ENCODE measurements at regions not wholly inside any gene's neighbourhood (a gene's known extent, or its start where the extent isn't known, plus 50 kb on each side); places are given as distances from the start of the nearest gene placed in this dataset.

- no peak for DNase-seq
- Histone ChIP-seq H3K36me3 (no peaks in the 10 kb centered on the region), H3K4me1 (no peaks in the 10 kb centered on the region), H3K4me3 (no peak overlapping the region), H3K9me3 (no peaks in the 10 kb centered on the region), H3K27ac (no peak overlapping the region), H3K27me3 (no peaks in the 10 kb centered on the region)
- intact Hi-C loops (cut with DNase I; ENCODE audit: low total_unique reads) = no loop called here
- TF ChIP-seq, protein P1, sequence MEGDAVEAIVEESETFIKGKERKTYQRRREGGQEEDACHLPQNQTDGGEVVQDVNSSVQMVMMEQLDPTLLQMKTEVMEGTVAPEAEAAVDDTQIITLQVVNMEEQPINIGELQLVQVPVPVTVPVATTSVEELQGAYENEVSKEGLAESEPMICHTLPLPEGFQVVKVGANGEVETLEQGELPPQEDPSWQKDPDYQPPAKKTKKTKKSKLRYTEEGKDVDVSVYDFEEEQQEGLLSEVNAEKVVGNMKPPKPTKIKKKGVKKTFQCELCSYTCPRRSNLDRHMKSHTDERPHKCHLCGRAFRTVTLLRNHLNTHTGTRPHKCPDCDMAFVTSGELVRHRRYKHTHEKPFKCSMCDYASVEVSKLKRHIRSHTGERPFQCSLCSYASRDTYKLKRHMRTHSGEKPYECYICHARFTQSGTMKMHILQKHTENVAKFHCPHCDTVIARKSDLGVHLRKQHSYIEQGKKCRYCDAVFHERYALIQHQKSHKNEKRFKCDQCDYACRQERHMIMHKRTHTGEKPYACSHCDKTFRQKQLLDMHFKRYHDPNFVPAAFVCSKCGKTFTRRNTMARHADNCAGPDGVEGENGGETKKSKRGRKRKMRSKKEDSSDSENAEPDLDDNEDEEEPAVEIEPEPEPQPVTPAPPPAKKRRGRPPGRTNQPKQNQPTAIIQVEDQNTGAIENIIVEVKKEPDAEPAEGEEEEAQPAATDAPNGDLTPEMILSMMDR (IDR thresholded peaks at IDR 0.05) = no peak
Observed at GRCh38 chr6:100234625-100235024, 230.1 kb downstream of the SIM1 start.

GRCh38 chr6:100232781-100233573 lies 231.7 kb downstream of the SIM1 start:
- H3K27me3 ChIP-seq = no peaks in the 10 kb centered on the region
- H3K36me3 ChIP-seq = no peaks in the 10 kb centered on the region
- intact Hi-C loops (cut with DNase I; ENCODE audit: low total_unique reads) = no loop called here
- no peak for DNase-seq
- no peaks in the 10 kb centered on the region for H3K9me3 ChIP-seq
- peaks cover 0 to 3% (median 0%) of the 10 kb centered on the region in 4 donors for H3K4me1 ChIP-seq
- no peak overlapping the region for H3K27ac ChIP-seq
- no peak overlapping the region for H3K4me3 ChIP-seq
- TF ChIP-seq, protein P1 (IDR thresholded peaks at IDR 0.05) = no peak

DNA sequence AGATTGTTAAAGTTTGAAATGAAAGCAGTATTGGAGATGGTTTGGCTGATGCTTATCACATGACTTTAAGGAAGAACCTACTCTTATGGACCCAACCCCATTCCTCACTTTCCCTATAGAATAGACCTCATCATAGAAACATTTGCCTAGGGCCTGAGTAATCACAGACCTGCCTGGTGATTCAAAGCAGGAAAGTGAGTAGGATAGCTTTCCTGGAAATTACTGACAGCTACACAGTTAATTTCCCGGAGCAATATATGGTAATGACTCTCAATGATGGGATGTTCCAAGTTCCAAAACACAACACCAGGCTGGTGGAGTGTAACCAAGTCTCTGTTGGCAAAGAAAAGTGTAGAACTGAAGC lies 233.8 kb downstream of the SIM1 start:
- Histone ChIP-seq H3K4me1 (peaks cover 0 to 3% (median 0%) of the 10 kb centered on the region in 4 donors), H3K27me3 (no peaks in the 10 kb centered on the region), H3K9me3 (no peaks in the 10 kb centered on the region), H3K27ac (no peak overlapping the region), H3K36me3 (no peaks in the 10 kb centered on the region), H3K4me3 (no peak overlapping the region)
- DNase-seq = no peak
- intact Hi-C loops (cut with DNase I; ENCODE audit: low total_unique reads) = no loop called here
- TF ChIP-seq, protein P1 (IDR thresholded peaks at IDR 0.05) = no peak

- Histone ChIP-seq H3K27me3 (no peaks in the 10 kb centered on the region), H3K36me3 (no peaks in the 10 kb centered on the region), H3K4me1 (peaks cover 0 to 3% (median 0%) of the 10 kb centered on the region in 4 donors), H3K27ac (no peak overlapping the region), H3K4me3 (no peak overlapping the region), H3K9me3 (no peaks in the 10 kb centered on the region)
- DNase-seq = no peak
- TF ChIP-seq, protein P1 (IDR thresholded peaks at IDR 0.05) = no peak
- intact Hi-C loops (cut with DNase I; ENCODE audit: low total_unique reads) = no loop called here
Observed at GRCh38 chr6:100230115-100230952, 234.4 kb downstream of the SIM1 start.

- Histone ChIP-seq H3K27ac (peak overlapping the region in 1 of 2 donors; percentile 52), H3K36me3 (no peaks in the 10 kb centered on the region), H3K4me3 (peak overlapping the region; percentile 49 to 56), H3K27me3 (no peaks in the 10 kb centered on the region), H3K9me3 (no peaks in the 10 kb centered on the region), H3K4me1 (peaks cover 0 to 3% (median 0%) of the 10 kb centered on the region in 4 donors)
- DNase-seq = no peak
- intact Hi-C loops (cut with DNase I; ENCODE audit: low total_unique reads) = no loop called here
- TF ChIP-seq, protein P1 (IDR thresholded peaks at IDR 0.05) = no peak
Observed at GRCh38 chr6:100229512-100229911, 235.2 kb downstream of the SIM1 start.

Measured in tibial artery (tissue), 4 donors.